DND-41 (cell line): ENCODE measurements at regions not wholly inside any gene's neighbourhood (a gene's known extent, or its start where the extent isn't known, plus 50 kb on each side); places are given as distances from the start of the nearest gene placed in this dataset.

Experiments used
- ATAC-seq: fragments of 200-7000 bp; cut with Tn5 transposase; 3 replicates; pipeline ENCODE4 v1.9.1; 2021; ENCODE audit warnings: low read depth; ENCODE audit not compliant: insufficient read depth
- DNase-seq: peaks from one replicate; pipeline ENCODE4 v3.0.0-alpha.2; 2020
- H2AFZ ChIP-seq: 2 replicates; pipeline ENCODE4 v1.6.0; 2012; ENCODE audit warnings: low read depth, low read length
- H3K27ac ChIP-seq: 2 replicates; pipeline ENCODE4 v1.5.1; 2012; ENCODE audit warnings: low read length, inconsistent platforms
- H3K27me3 ChIP-seq: fragments of 200-600 bp; sonication (generic); 2 replicates; pipeline ENCODE4 v1.6.0; 2012; ENCODE audit warnings: low read length, mild to moderate bottlenecking, inconsistent platforms; ENCODE audit not compliant: insufficient read depth, poor library complexity
- H3K36me3 ChIP-seq: 2 replicates; pipeline ENCODE4 v1.5.1; 2012; ENCODE audit warnings: low read length, inconsistent platforms; ENCODE audit not compliant: insufficient read depth
- H3K4me1 ChIP-seq: 2 replicates; pipeline ENCODE4 v1.5.1; 2012; ENCODE audit warnings: mild to moderate bottlenecking, low read length; ENCODE audit not compliant: insufficient read depth
- H3K4me2 ChIP-seq: 2 replicates; pipeline ENCODE4 v1.6.0; 2012; ENCODE audit warnings: mild to moderate bottlenecking, moderate library complexity, low read length, inconsistent platforms; ENCODE audit not compliant: insufficient read depth
- H3K4me3 ChIP-seq, 2 experiments: fragments of 200-600 bp in 1 of 2; shearing (Covaris generic) in 1 of 2; 2 replicates each; pipeline ENCODE4 v1.5.1; 2012 to 2016; ENCODE audit warnings: inconsistent platforms in 2 of 2, low read length in 2 of 2, mild to moderate bottlenecking in 2 of 2, low read depth in 1 of 2, moderate library complexity in 1 of 2
- H3K79me2 ChIP-seq: 2 replicates; pipeline ENCODE4 v1.6.0; 2012; ENCODE audit warnings: low read length, inconsistent platforms; ENCODE audit not compliant: insufficient read depth
- H3K9ac ChIP-seq: 2 replicates; pipeline ENCODE4 v1.6.0; 2012; ENCODE audit warnings: low read depth, mild to moderate bottlenecking, inconsistent platforms, low read length, moderate library complexity
- H3K9me3 ChIP-seq: 2 replicates; pipeline ENCODE4 v1.5.1; 2012; ENCODE audit warnings: low read length, moderate library complexity, mild to moderate bottlenecking, inconsistent platforms; ENCODE audit not compliant: insufficient read depth, severe bottlenecking
- H4K20me1 ChIP-seq: 2 replicates; pipeline ENCODE4 v1.6.0; 2012; ENCODE audit warnings: low read length; ENCODE audit not compliant: insufficient read depth
- CTCF ChIP-seq: IDR thresholded peaks from 2 replicates; pipeline ENCODE4 v1.5.1; 2012; ENCODE audit warnings: borderline replicate concordance, low read length, moderate library complexity, mild to moderate bottlenecking; ENCODE audit not compliant: poor library complexity, severe bottlenecking; ENCODE audit errors: extremely low read depth
- EZH2 ChIP-seq: IDR thresholded peaks from 3 replicates; pipeline ENCODE4 v1.6.1; 2012; ENCODE audit warnings: borderline replicate concordance, low read depth, mild to moderate bottlenecking, moderate library complexity, low read length, inconsistent platforms; ENCODE audit not compliant: severe bottlenecking

DNA sequence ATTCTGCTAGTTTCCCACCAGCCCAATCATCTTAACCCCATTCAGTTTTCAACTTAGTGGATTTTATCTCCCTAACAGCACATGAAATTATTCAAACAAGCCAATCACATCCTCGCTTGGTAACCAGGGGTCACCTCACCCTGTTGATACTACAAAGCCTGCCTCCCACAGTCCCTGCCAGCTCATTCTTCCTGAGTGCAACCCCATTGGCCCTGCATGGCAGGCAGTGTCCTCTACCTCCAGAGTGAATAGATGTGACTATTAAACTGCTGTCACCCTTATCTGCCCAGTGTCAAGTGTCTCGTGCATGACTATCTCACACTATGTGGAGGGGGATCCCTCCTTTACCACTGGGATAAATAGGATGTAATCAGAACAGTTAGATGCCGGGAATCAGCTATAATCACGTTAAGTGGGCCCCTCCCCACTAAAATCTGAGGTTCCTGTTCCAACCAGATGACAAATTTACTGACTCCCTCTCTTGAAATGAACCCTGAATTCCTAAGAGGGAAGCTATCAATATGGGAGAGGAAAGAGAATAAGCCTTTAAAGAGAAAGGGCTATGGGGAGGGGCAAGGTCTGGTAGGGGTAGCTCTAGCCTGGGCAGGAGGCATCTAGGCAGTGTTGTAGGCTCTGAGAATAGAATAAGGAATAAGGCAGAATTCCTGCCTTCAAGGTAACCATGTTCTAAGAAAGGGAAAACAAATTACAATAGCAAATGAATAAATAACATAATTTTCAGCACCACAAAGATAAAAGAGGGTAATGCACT is 155.9 kb downstream of the SLC30A10 start:
- Histone ChIP-seq H3K27ac (no peak overlapping the region), H3K27me3 (no peaks in the 10 kb centered on the region), H3K9ac (no peak overlapping the region), H3K79me2 (no peaks in the 10 kb centered on the region), H3K4me3 (no peak overlapping the region), H3K9me3 (no peaks in the 10 kb centered on the region), H3K4me1 (no peaks in the 10 kb centered on the region), H3K4me2 (no peak overlapping the region), H4K20me1 (no peaks in the 10 kb centered on the region), H3K36me3 (no peaks in the 10 kb centered on the region), H2AFZ (no peak overlapping the region)
- no peak for TF ChIP-seq CTCF
- TF ChIP-seq EZH2 = no peak
- ATAC-seq (no peak), DNase-seq (no peak)

- no peak for DNase-seq
- Histone ChIP-seq H3K4me3 (no peak overlapping the region), H3K27me3 (no peaks in the 10 kb centered on the region), H3K4me2 (no peak overlapping the region), H3K36me3 (no peaks in the 10 kb centered on the region), H3K27ac (no peak overlapping the region), H3K79me2 (no peaks in the 10 kb centered on the region), H4K20me1 (no peaks in the 10 kb centered on the region), H3K9me3 (no peaks in the 10 kb centered on the region), H3K4me1 (no peaks in the 10 kb centered on the region), H3K9ac (no peak overlapping the region), H2AFZ (no peak overlapping the region)
- no peak for TF ChIP-seq CTCF
- TF ChIP-seq EZH2 = no peak
- ATAC-seq = no peak
Observed at GRCh38 chr1:219771080-219771479, 157.3 kb downstream of the SLC30A10 start.

GRCh38 chr1:219763321-219763720 is 150.4 kb upstream of the ZC3H11B start:
- DNase-seq (no peak), ATAC-seq (no peak)
- Histone ChIP-seq H3K27ac (no peak overlapping the region), H3K36me3 (no peaks in the 10 kb centered on the region), H3K9ac (no peak overlapping the region), H2AFZ (no peak overlapping the region), H3K9me3 (no peaks in the 10 kb centered on the region), H3K4me3 (no peak overlapping the region), H3K27me3 (no peaks in the 10 kb centered on the region), H3K4me2 (no peak overlapping the region), H3K79me2 (no peaks in the 10 kb centered on the region), H3K4me1 (no peaks in the 10 kb centered on the region), H4K20me1 (no peaks in the 10 kb centered on the region)
- no peak for TF ChIP-seq EZH2
- no peak for TF ChIP-seq CTCF
